GM23338 (cell line): ENCODE measurements at regions not wholly inside any gene's neighbourhood (a gene's known extent, or its start where the extent isn't known, plus 50 kb on each side); places are given as distances from the start of the nearest gene placed in this dataset.

Experiments used
- ATAC-seq: fragments of 200-7000 bp; cut with Tn5 transposase; 3 replicates; pipeline ENCODE4 v1.9.1; 2020
- DNase-seq: peaks from one replicate; pipeline ENCODE4 v3.0.0-alpha.2; 2015; ENCODE audit warnings: low spot score
- H2AFZ ChIP-seq: fragments of 200-600 bp; sonication (generic); 2 replicates; pipeline ENCODE4 v1.8.0; 2016; ENCODE audit warnings: antibody characterized with exemption, mild to moderate bottlenecking, moderate library complexity
- H3F3A ChIP-seq: fragments of 200-600 bp; sonication (generic); replicated peaks from 2 replicates; pipeline ENCODE4 v1.8.0; 2017; ENCODE audit warnings: antibody characterized with exemption, mixed run types, low read depth
- H3K27ac ChIP-seq: fragments of 200-600 bp; sonication (generic); 2 replicates; pipeline ENCODE4 v1.6.1; 2016; ENCODE audit warnings: low read depth
- H3K27me3 ChIP-seq: fragments of 200-600 bp; sonication (generic); 2 replicates; pipeline ENCODE4 v1.8.0; 2016; ENCODE audit warnings: mild to moderate bottlenecking, mixed run types, moderate library complexity; ENCODE audit not compliant: insufficient read depth
- H3K36me3 ChIP-seq: fragments of 200-600 bp; sonication (generic); 2 replicates; pipeline ENCODE4 v1.8.0; 2016; ENCODE audit warnings: mild to moderate bottlenecking; ENCODE audit not compliant: insufficient read depth
- H3K4me1 ChIP-seq: fragments of 200-600 bp; sonication (generic); 2 replicates; pipeline ENCODE4 v1.8.0; 2016; ENCODE audit warnings: mild to moderate bottlenecking, moderate library complexity; ENCODE audit not compliant: insufficient read depth
- H3K4me2 ChIP-seq: fragments of 200-600 bp; sonication (generic); 2 replicates; pipeline ENCODE4 v1.7.1; 2017; ENCODE audit warnings: mixed run types
- H3K4me3 ChIP-seq: fragments of 200-600 bp; sonication (generic); 2 replicates; pipeline ENCODE4 v1.6.1; 2016; ENCODE audit warnings: mixed run types
- H3K79me2 ChIP-seq: fragments of 200-600 bp; sonication (generic); replicated peaks from 2 replicates; pipeline ENCODE4 v1.8.0; 2017; ENCODE audit warnings: mild to moderate bottlenecking; ENCODE audit not compliant: insufficient read depth
- H3K9me2 ChIP-seq: fragments of 200-600 bp; sonication (generic); 2 replicates; pipeline ENCODE4 v1.8.0; 2017; ENCODE audit not compliant: insufficient read depth
- H4K20me1 ChIP-seq: fragments of 200-600 bp; sonication (generic); replicated peaks from 2 replicates; pipeline ENCODE4 v1.8.0; 2017; ENCODE audit warnings: mild to moderate bottlenecking; ENCODE audit not compliant: insufficient read depth
- H3K27ac Mint-ChIP-seq: 2 replicates; pipeline ENCODE4 v1.8.0; 2020; ENCODE audit warnings: inconsistent platforms, mild to moderate bottlenecking, moderate library complexity, mixed read lengths
- H3K27me3 Mint-ChIP-seq: 3 replicates; pipeline ENCODE4 v1.8.0; 2022; ENCODE audit warnings: low read depth, mild to moderate bottlenecking, moderate library complexity, mixed read lengths, inconsistent platforms; ENCODE audit not compliant: insufficient read depth, poor library complexity
- H3K36me3 Mint-ChIP-seq: 3 replicates; pipeline ENCODE4 v1.8.0; 2021; ENCODE audit warnings: low read depth, mild to moderate bottlenecking, inconsistent platforms, moderate library complexity, mixed read lengths
- H3K4me1 Mint-ChIP-seq: 3 replicates; pipeline ENCODE4 v1.8.0; 2020; ENCODE audit warnings: mild to moderate bottlenecking, inconsistent platforms, mixed read lengths
- H3K4me3 Mint-ChIP-seq: 3 replicates; pipeline ENCODE4 v1.8.0; 2021; ENCODE audit warnings: moderate library complexity, mild to moderate bottlenecking, inconsistent platforms, mixed read lengths
- H3K9me3 Mint-ChIP-seq: 3 replicates; pipeline ENCODE4 v1.8.0; 2020; ENCODE audit warnings: moderate library complexity, mild to moderate bottlenecking, inconsistent platforms, mixed read lengths
- CREB1 ChIP-seq: fragments of 250-450 bp; sonication (Bioruptor Pico); IDR thresholded peaks from 2 replicates; pipeline ENCODE4 v1.5.0; 2020; ENCODE audit warnings: low read depth, mild to moderate bottlenecking, moderate library complexity
- CTCF ChIP-seq, 2 experiments: fragments of 200-600 bp in 1 of 2; sonication (generic) in 1 of 2; conservative IDR thresholded peaks; 2 replicates each; pipeline versions ENCODE4 v1.5.1 to v1.6.1; 2016 to 2017; ENCODE audit warnings: antibody characterized with exemption in 2 of 2, low read depth in 2 of 2, mild to moderate bottlenecking in 2 of 2, moderate library complexity in 1 of 2
- ETS1 ChIP-seq: IDR thresholded peaks from 2 replicates; pipeline ENCODE4 v1.6.1; 2016; ENCODE audit warnings: antibody characterized with exemption
- EZH2 ChIP-seq: fragments of 200-600 bp; sonication (generic); IDR thresholded peaks from one replicate; pipeline ENCODE4 v1.8.0; 2017; ENCODE audit warnings: antibody characterized with exemption, mild to moderate bottlenecking, low read depth; ENCODE audit not compliant: unreplicated experiment
- EZH2phosphoT487 ChIP-seq: fragments of 200-600 bp; sonication (generic); IDR thresholded peaks from one replicate; pipeline ENCODE4 v1.8.1; 2018; ENCODE audit warnings: antibody characterized with exemption; ENCODE audit not compliant: unreplicated experiment
- JUNB ChIP-seq: IDR thresholded peaks from one replicate; pipeline ENCODE4 v1.6.1; 2016; ENCODE audit warnings: antibody characterized with exemption; ENCODE audit not compliant: unreplicated experiment
- NANOG ChIP-seq: IDR thresholded peaks from 2 replicates; pipeline ENCODE4 v1.6.1; 2016; ENCODE audit warnings: antibody characterized with exemption, borderline replicate concordance
- POLR2AphosphoS5 ChIP-seq: IDR thresholded peaks from 2 replicates; pipeline ENCODE4 v1.6.1; 2016; ENCODE audit warnings: antibody characterized with exemption, low read depth
- STAT1 ChIP-seq: IDR thresholded peaks from one replicate; pipeline ENCODE4 v1.6.1; 2016; ENCODE audit warnings: antibody characterized with exemption; ENCODE audit not compliant: unreplicated experiment
- ZNF114 ChIP-seq: fragments of 250-450 bp; sonication (Bioruptor Pico); IDR thresholded peaks from 2 replicates; pipeline ENCODE4 v1.5.0; 2020; ENCODE audit warnings: mild to moderate bottlenecking, moderate library complexity
- ZNF331 ChIP-seq: fragments of 250-450 bp; sonication (Bioruptor Pico); IDR thresholded peaks from 2 replicates; pipeline ENCODE4 v1.5.0; 2020; ENCODE audit warnings: low read depth, mild to moderate bottlenecking, moderate library complexity
- ZNF462 ChIP-seq: fragments of 250-450 bp; sonication (Bioruptor Pico); IDR thresholded peaks from 2 replicates; pipeline ENCODE4 v1.5.0; 2020; ENCODE audit warnings: mild to moderate bottlenecking, moderate library complexity
- TF ChIP-seq, protein P1 (sequence below): IDR thresholded peaks from one replicate; pipeline ENCODE4 v1.6.1; 2018; ENCODE audit warnings: antibody characterized with exemption; ENCODE audit not compliant: unreplicated experiment

GRCh38 chr21:35113064-35113463 is 64.0 kb upstream of the RUNX1 start:
- no peaks in the 10 kb centered on the region for H3K36me3 ChIP-seq
- H3K4me3 ChIP-seq, result no peak overlapping the region
- H3K79me2 ChIP-seq, result no peaks in the 10 kb centered on the region
- Mint-ChIP-seq H3K9me3 (no peaks in the 10 kb centered on the region), H3K4me3 (no peak overlapping the region), H3K27ac (no peak overlapping the region), H3K36me3 (no peaks in the 10 kb centered on the region), H3K4me1 (no peaks in the 10 kb centered on the region), H3K27me3 (no peaks in the 10 kb centered on the region)
- no peaks in the 10 kb centered on the region for H3F3A ChIP-seq
- no peaks in the 10 kb centered on the region for H3K9me2 ChIP-seq
- DNase-seq, result no peak
- H3K27me3 ChIP-seq, result no peaks in the 10 kb centered on the region
- no peak overlapping the region for H3K27ac ChIP-seq
- no peak for ATAC-seq
- no peak overlapping the region for H3K4me2 ChIP-seq
- H2AFZ ChIP-seq, result no peak overlapping the region
- no peaks in the 10 kb centered on the region for H4K20me1 ChIP-seq
- H3K4me1 ChIP-seq, result no peaks in the 10 kb centered on the region
- no peak for TF ChIP-seq CREB1
- no peak for TF ChIP-seq CTCF (conservative IDR thresholded peaks at IDR 0.05; ENCODE audit: low read depth in 2 of 2)
- no peak for TF ChIP-seq NANOG
- no peak for TF ChIP-seq ZNF331 (CRISPR knock-in tag)
- TF ChIP-seq STAT1, result no peak
- TF ChIP-seq ETS1, result no peak
- TF ChIP-seq ZNF462 (CRISPR knock-in tag), result no peak
- TF ChIP-seq JUNB, result no peak
- TF ChIP-seq EZH2, result no peak
- TF ChIP-seq POLR2AphosphoS5, result no peak
- no peak for TF ChIP-seq EZH2phosphoT487
- no peak for TF ChIP-seq ZNF114
- TF ChIP-seq, protein P1, sequence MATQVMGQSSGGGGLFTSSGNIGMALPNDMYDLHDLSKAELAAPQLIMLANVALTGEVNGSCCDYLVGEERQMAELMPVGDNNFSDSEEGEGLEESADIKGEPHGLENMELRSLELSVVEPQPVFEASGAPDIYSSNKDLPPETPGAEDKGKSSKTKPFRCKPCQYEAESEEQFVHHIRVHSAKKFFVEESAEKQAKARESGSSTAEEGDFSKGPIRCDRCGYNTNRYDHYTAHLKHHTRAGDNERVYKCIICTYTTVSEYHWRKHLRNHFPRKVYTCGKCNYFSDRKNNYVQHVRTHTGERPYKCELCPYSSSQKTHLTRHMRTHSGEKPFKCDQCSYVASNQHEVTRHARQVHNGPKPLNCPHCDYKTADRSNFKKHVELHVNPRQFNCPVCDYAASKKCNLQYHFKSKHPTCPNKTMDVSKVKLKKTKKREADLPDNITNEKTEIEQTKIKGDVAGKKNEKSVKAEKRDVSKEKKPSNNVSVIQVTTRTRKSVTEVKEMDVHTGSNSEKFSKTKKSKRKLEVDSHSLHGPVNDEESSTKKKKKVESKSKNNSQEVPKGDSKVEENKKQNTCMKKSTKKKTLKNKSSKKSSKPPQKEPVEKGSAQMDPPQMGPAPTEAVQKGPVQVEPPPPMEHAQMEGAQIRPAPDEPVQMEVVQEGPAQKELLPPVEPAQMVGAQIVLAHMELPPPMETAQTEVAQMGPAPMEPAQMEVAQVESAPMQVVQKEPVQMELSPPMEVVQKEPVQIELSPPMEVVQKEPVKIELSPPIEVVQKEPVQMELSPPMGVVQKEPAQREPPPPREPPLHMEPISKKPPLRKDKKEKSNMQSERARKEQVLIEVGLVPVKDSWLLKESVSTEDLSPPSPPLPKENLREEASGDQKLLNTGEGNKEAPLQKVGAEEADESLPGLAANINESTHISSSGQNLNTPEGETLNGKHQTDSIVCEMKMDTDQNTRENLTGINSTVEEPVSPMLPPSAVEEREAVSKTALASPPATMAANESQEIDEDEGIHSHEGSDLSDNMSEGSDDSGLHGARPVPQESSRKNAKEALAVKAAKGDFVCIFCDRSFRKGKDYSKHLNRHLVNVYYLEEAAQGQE, result no peak
